ENCODE measurements at regions not wholly inside any gene's neighbourhood (a gene's known extent, or its start where the extent isn't known, plus 50 kb on each side); places are given as distances from the start of the nearest gene placed in this dataset.

DNA sequence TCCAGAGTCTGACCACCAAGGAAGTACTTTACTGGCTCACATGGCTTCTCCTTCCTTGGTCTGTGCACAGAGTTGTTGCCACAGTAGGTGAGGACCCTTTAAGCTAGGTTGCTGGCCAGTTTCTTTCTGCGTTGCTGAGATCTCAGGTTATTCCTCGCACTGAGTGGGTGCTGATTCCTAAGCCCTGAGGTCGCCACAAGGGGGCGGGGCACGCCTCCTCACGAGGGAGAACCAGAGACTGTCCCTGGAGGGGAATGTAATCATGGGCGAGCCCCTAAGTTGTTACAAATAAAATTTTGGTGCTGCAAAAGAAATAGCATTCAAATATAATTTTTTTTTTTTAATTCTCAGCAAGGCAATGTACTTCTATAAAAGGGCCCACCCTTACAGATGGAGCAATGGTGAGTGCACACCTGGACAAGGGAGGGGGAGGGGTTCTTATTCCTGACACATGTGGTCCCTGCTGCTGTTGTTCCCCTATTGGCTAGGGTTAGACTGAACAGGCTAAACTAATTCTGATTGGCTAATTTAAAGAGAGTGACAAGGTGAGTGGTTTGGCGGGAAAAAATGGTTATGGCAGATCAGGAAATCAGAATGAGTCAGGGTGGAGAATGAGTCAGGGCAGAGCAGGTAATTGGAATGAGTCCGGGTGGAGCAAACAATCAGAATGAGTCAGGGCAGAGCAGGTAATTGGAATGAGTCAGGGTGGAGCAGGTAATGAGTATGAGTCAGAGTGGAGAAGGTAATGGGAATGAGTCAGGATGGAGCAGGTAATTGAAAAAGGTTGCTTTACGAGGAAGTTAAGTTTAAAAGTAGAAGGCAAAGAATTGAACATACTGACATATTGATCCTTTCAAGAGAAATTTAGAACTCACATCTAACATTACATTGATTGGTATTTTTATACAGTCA, 107.5 kb downstream of the VSIG4 start:
- TF ChIP-seq, protein P1, sequence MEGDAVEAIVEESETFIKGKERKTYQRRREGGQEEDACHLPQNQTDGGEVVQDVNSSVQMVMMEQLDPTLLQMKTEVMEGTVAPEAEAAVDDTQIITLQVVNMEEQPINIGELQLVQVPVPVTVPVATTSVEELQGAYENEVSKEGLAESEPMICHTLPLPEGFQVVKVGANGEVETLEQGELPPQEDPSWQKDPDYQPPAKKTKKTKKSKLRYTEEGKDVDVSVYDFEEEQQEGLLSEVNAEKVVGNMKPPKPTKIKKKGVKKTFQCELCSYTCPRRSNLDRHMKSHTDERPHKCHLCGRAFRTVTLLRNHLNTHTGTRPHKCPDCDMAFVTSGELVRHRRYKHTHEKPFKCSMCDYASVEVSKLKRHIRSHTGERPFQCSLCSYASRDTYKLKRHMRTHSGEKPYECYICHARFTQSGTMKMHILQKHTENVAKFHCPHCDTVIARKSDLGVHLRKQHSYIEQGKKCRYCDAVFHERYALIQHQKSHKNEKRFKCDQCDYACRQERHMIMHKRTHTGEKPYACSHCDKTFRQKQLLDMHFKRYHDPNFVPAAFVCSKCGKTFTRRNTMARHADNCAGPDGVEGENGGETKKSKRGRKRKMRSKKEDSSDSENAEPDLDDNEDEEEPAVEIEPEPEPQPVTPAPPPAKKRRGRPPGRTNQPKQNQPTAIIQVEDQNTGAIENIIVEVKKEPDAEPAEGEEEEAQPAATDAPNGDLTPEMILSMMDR (tag by site-specific recombination; IDR thresholded peaks at IDR 0.05): no peak
- TF ChIP-seq YY1 (tag by site-specific recombination; IDR thresholded peaks at IDR 0.05): no peak
